HS-5 (cell line): ENCODE measurements at regions not wholly inside any gene's neighbourhood (a gene's known extent, or its start where the extent isn't known, plus 50 kb on each side); places are given as distances from the start of the nearest gene placed in this dataset.

ENCODE experiments used
- DNase-seq: peaks from one replicate; pipeline ENCODE4 v3.0.0-alpha.2; 2012; ENCODE audit warnings: low read depth

GRCh38 chr3:88573472-88573871 is 423.7 kb downstream of the C3orf38 start:
- no peak for DNase-seq

GRCh38 chr3:88574146-88574545 is 424.4 kb downstream of the C3orf38 start:
- no peak for DNase-seq

GRCh38 chr3:88584451-88584850 is 434.7 kb downstream of the C3orf38 start:
- no peak for DNase-seq

DNA sequence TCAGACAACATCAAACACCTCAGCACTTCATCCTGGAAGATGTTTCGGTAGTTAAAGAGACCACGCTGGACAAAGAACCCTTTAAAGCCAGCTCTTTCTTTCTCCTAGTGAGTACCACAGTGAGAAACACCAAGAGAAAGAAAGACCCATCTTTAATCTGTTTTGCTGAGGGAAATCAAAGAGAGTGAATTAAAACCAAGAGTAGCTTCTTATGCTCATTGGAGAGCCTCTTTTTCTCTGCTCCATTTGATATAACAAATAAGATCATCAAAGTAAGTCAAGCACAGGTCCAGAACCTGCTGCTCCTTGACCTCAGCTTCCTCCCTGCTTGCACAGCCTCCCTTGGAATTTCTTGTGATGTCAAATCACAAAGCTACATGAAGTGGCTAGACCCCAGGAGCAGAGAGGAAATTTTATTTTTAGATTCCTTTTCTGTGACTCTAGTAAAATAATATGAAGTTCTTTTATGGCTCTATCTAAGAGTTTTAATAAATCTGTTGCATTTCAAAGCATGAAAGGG is 436.4 kb downstream of the C3orf38 start:
- DNase-seq, result no peak

- DNase-seq, result no peak
These were observed 439.4 kb downstream of the C3orf38 start for GRCh38 chr3:88589138-88589537.

GRCh38 chr3:88595026-88595425 is 445.3 kb downstream of the C3orf38 start:
- DNase-seq, result no peak

GRCh38 chr3:88596451-88596850 is 446.7 kb downstream of the C3orf38 start:
- DNase-seq, result peak; percentile 18

DNA sequence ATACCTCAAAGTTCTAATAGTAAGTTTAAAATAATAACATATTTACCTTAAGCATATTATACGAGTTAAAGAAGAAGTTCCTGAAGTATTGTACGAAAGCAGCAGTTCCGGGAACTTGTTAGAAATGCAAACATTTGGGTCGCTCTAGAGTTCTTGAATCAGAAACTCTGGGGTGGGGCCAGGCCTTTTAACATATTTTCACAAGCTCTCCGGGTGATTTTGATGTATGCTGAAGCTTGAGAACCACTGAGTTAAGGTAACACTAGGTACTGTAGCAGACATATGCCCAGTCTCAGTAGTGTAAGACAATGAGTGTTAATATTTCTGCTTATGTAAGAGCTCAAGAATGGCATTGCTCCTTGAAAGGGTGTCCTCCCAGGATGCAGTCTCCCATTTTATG is 461.1 kb downstream of the C3orf38 start:
- no peak for DNase-seq

GRCh38 chr3:88611826-88612326 is 462.1 kb downstream of the C3orf38 start:
- DNase-seq, result no peak

DNA sequence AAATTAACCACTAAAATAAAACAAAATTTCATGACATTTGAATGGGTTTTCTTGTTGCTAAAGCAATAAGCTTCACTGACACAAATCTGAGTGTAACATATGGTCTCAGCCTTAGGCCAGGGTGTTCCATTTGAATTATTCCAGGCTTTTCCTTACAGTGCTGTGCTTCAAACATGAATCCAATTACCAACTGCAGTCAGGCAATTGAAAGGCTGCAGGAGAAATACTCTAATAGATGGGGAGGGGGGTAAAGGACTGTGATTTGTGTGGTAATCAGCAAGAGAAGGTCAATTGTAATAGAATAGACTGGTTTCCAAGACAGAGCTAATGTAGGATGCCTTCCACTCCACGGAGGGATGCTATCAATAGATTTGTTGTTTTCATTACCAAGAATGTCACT is 466.7 kb downstream of the C3orf38 start:
- DNase-seq, result no peak

GRCh38 chr3:88617283-88617682 is 467.5 kb downstream of the C3orf38 start:
- no peak for DNase-seq

DNA sequence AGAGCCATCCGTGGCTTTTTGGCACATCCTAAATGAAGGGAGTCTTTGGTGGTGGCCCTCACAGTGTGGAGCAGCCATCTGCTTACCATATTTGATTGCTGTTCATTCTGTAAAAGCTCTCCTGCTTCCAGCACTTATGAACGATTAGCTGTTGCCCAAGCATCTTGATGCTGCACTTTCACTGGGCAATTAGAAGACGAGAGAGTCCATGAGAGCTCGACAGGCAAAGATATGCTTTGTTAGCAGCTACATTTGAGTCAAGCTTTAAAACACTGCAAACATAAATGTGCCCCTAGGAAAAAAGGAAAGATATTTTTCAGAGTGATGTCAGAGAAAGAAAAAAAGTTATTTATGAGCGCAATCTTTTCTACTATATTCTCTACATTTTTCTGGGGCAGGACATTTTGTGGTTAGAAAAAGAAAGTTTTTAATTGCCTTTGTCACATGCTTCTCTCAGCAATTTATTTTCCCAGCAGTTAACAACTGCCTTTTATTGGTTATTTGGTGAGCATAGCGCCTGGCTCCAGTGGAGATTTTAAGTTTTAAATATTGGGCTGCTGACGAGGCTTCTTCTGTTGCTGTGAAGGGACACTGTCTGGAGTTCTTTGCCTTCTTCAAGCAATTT is 468.4 kb downstream of the C3orf38 start:
- DNase-seq, result no peak

DNA sequence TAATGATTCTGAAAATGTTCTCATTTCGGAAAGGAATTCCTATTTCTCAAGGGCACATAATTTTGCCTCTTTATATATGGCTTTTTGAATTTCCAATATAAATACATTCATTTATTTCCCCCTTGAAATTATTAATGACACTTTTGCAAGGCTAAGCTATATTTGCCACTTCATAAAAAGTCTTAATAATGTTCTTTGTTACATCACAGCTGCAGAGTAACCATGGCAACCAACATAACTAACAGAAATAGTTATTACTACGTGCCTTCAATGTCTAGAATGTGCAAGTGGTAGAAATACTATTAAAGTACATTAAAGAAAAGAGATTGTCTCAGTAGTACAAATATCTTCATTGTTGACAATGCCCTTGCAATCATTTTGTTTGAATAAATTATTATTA is 471.8 kb downstream of the C3orf38 start:
- no peak for DNase-seq

DNA sequence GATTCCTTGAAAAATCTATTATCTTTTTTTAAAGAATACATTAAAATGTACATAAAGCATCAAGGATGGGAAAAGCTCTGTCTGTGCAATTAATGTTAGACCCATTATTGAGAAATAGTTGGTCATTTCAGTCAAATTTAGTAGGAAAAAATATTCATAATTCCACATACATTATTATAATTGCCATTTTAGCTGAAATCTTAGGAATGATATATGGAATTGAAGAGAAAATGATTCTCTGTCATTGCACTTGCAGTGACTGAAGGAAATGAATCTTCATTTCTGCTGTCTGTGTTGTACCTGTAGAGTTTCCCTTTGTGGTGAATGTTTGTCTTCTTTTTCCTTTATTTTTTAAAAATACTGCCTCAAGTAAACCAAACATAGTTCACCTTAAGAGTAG is 473.9 kb downstream of the C3orf38 start:
- DNase-seq, result no peak

- DNase-seq, result no peak
These were observed 476.8 kb downstream of the C3orf38 start for GRCh38 chr3:88626456-88627120.

DNA sequence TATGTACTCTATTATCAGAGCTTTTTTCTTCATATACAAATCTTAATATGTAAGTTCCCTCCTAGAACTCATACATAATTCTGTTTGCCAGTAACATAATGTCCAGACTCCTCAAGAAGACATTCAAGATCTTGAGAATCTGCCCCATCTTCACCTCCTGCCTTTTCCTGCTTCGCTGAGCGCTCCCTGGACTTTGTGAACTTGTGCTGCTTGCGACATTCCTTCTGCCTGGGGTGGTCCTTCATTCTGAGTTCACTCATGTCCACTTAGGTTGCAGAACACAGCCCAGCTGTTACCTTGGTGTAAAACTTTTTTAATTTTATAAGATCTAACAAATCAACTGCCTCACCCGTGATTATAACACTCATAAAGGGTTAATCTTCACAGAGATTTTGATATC is 478.5 kb upstream of the EPHA3 start:
- DNase-seq, result no peak

DNA sequence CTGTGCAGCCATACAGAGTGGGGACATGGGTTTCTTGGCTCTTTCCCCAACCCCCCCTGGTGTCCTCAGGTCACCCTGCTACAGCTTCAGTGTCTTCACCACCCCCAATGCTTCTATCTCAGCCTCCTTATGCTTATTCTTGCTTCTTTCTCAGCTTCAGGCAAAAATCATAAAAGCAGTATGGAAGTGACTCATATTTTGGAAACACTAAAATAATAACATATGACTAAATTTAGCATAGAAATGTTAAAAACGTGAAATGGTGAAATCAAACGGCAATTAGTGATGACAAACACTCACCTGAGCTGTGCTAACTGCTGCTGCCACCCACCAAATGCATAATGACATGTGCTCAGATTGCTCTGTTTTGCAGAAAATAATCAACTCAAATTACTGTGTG is 475.2 kb upstream of the EPHA3 start:
- DNase-seq, result no peak

GRCh38 chr3:88640581-88640980 is 466.8 kb upstream of the EPHA3 start:
- no peak for DNase-seq

DNA sequence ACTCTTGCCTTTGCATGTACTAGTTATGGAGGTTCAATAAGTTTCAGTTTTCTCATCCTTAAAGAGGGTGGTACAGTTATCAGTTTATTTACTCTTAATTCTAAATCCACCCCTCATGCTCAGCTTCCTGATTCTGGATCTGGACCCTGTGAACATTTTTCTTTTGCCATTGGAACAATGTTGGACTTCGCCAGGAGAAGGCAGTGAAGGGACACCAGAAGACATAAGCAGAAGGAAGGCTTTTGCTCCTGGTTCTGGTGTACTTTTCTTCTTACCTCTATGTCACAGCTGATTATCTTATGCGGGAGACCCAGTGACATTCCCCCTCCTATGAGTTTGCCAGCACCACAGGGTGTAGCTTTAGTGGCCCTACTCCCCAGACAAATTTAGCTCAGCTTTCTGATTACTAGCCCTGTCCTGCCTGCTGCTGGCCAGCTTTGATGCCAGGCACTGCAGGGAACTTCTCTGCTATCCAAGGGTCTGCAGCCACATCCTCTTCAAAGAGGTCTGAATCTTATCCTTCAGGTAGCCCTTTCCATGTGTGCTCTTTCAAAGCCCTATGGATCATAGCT is 466.3 kb upstream of the EPHA3 start:
- DNase-seq, result no peak

GRCh38 chr3:88657459-88657858 is 450.0 kb upstream of the EPHA3 start:
- DNase-seq, result no peak

DNA sequence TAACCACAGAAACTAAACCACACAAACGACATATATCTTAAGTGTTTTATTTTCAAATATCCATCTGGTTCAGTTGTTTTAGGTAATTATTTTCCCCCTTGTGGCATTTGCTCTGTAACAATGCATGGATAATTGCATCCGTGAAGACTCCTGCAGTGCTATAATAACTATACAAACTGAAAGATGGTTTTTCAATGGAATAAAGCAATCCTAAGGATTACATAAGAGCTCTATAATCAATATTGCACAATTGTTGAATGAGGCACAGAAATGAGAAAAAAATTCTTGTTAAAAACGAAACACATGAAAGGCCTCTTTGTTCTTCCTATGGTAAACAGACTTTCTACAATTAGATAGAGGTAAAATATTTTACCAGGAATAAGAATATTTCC is 446.0 kb upstream of the EPHA3 start:
- DNase-seq, result no peak

DNA sequence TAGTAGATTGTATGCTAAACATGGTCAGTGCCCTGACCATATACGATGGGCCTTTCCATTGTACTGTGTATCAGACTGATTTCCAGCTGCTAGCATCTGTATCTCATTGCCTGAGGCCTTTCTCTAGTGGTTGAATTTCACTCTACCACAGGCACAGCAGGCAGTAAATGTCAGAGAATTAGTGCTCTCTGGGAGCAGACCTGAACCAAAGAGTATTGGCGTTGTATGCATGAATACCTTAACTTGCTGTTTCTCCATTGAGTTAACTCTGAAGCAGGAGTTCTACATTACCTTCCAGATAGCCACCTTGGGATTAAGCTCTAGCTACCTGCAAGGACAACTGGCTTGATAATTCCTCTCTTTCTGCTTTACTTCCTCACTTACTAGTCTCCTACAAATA is 439.2 kb upstream of the EPHA3 start:
- DNase-seq, result no peak

DNA sequence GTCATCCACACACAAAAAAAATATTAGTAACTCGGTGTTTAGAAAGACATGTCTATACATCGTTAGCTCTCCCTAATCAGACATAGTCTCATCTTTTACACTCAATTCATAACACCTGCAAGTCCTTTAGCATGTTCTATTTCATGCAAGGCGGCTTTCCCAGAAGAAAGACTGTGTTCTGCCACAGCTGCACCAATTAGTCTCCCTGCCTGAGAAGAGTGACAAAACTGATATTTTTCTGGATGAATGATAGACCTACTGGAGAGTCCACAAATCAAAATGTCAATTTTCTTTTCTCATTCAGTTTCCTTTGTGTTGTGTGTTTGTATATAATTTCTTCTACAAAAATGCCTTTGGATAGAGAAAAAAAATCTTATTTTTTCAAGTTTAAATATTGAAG is 435.8 kb upstream of the EPHA3 start:
- DNase-seq, result no peak
